T1000 (cell line): ENCODE measurements at regions not wholly inside any gene's neighbourhood (a gene's known extent, or its start where the extent isn't known, plus 50 kb on each side); places are given as distances from the start of the nearest gene placed in this dataset.

ENCODE experiments used
- DNase-seq: peaks from one replicate; lab custom pipeline; 2025; ENCODE audit warnings: mixed read lengths; lab: John Stamatoyannopoulos, UW

- no peak for DNase-seq
Measured at GRCh38 chr17:77572065-77572601, 386.4 kb upstream of the TNRC6C start.

GRCh38 chr17:77572851-77573250 lies 385.7 kb upstream of the TNRC6C start:
- no peak for DNase-seq

- no peak for DNase-seq
Measured at GRCh38 chr17:77577491-77577890, 381.0 kb upstream of the TNRC6C start.

- no peak for DNase-seq
Measured at GRCh38 chr17:77579131-77579530, 379.4 kb upstream of the TNRC6C start.

GRCh38 chr17:77579682-77580081 lies 378.8 kb upstream of the TNRC6C start:
- DNase-seq, result no peak

- DNase-seq, result no peak
Measured at GRCh38 chr17:77580531-77581270, 377.8 kb upstream of the TNRC6C start.

GRCh38 chr17:77581480-77581879 lies 377.0 kb upstream of the TNRC6C start:
- no peak for DNase-seq

GRCh38 chr17:77585142-77585860 lies 373.2 kb upstream of the TNRC6C start:
- DNase-seq, result no peak

GRCh38 chr17:77590951-77591735 lies 367.4 kb upstream of the TNRC6C start:
- DNase-seq, result no peak

- DNase-seq, result no peak
Measured at GRCh38 chr17:77592106-77592865, 366.2 kb upstream of the TNRC6C start.

GRCh38 chr17:77593081-77593480 lies 365.4 kb upstream of the TNRC6C start:
- DNase-seq, result no peak

GRCh38 chr17:77594416-77595209 lies 363.9 kb upstream of the TNRC6C start:
- no peak for DNase-seq

- DNase-seq, result no peak
Measured at GRCh38 chr17:77596491-77597417, 361.7 kb upstream of the TNRC6C start.

GRCh38 chr17:77597418-77598240 lies 360.9 kb upstream of the TNRC6C start:
- DNase-seq, result no peak

- no peak for DNase-seq
Measured at GRCh38 chr17:77598241-77598620, 360.3 kb upstream of the TNRC6C start.

- DNase-seq, result no peak
Measured at GRCh38 chr17:77599699-77600098, 358.8 kb upstream of the TNRC6C start.

GRCh38 chr17:77600346-77600745 lies 358.2 kb upstream of the TNRC6C start:
- DNase-seq, result no peak

GRCh38 chr17:77601054-77601979 lies 357.2 kb upstream of the TNRC6C start:
- no peak for DNase-seq
